NOMO-1 (cell line): ENCODE measurements at regions not wholly inside any gene's neighbourhood (a gene's known extent, or its start where the extent isn't known, plus 50 kb on each side); places are given as distances from the start of the nearest gene placed in this dataset.
A peak's percentile ranks its signal among the peaks of the same experiment; 100 is the strongest.
"Not testable (repeated sequence)": the region's sequence is repeated elsewhere in the genome, so short reads cannot be mapped to it uniquely, and the experiment has no call there.

Experiments
- DNase-seq, 2 experiments: peaks; one replicate each; lab custom pipeline; 2025; ENCODE audit not compliant: unreplicated experiment in 2 of 2; lab: John Stamatoyannopoulos, UW

DNA sequence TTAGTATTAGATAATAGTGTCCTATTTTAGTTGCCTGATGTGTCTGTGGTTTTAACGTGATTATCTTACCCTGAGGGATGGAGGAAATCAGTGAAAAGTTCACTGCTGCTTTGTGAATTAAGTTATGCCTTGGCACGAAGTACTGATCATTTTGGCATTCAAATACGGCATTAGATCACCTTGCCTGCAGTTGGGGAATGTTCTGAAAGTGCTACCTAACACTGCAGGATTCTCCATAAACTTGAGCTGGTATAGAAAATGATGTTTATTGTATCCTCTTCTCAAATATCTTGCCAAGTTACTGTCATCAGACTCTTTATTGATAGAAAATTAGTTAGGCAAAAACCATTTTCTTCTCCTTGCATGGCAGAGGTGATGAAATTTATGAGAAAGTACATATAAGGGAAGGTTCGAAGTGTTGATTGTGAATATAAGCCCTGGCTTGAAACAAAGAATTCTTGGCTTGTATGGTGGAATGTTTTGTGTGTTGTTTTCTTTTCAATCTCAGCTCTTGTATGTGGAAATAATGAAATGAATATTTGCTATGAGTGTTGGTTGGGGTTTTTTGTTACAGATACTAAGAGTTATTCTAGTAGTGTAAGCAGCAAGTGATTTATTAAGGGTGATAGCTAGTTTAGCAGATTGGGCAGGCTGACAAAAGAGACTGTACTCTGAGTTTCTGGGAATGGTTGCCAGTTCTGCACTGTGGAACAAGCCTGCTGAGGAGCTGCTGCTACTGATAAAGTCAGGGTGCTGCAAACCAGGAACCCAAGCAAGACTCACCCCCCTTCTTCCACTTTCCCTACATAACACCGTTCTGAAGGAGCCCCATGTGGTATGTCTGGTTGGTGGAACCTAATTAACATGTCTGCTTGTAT, 448.3 kb downstream of the PCNX1 start:
- no peak for DNase-seq

DNA sequence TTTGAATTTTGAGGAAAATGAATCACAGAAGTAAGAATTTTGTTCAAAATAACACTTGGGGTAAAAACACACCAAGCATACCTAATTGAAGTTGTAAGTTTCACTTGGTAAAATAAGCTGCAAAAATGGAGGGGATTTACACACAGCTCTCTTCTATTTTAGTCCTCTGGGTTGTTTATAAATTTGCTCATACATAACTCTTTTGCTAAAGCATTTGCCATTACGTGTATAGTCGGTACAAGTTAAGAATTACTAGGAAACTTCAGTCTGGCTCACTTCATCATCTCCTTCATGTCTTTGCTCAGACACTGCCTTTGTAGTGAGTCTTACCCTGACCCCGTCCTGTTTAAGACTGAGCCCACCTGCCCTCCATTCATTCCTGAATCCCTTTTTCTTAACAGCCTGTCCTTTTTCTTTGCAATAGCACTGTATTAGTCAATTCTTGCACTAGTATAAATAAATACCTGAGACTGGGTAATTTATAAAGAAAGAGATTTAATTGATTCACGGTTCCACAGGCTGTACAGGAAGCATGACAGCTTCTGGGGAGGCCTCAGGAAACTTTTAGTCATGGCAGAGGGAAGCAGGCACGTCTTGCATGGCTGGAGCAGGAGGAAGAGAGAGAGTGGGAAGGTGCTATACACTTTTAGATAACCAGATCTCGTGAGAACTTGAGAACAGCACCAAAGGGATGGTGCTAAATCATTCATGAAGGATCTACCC, 451.1 kb downstream of the PCNX1 start:
- no peak for DNase-seq

DNA sequence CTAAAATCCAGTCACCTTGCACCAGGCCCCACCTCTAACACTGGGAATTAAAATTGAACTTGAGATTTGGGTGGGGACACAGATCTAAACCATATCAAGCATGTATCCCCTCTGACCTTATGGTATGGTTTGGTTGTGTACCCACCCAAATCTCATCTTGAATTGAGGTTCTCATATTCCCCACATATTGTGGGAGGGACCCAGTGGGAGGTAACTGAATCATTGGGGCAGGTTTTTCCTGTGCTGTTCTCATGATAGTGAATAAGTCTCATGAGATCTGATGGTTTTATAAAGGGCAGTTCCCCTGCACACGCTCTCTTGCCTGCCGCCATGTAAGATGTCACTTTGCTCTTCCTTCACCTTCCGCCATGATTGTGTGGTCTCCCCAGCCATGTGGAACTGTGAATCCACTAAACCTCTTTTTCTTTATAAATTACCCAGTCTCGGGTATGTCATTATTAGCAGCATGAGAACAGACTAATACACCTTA, 451.7 kb downstream of the PCNX1 start:
- DNase-seq = not testable (repeated sequence)

DNA sequence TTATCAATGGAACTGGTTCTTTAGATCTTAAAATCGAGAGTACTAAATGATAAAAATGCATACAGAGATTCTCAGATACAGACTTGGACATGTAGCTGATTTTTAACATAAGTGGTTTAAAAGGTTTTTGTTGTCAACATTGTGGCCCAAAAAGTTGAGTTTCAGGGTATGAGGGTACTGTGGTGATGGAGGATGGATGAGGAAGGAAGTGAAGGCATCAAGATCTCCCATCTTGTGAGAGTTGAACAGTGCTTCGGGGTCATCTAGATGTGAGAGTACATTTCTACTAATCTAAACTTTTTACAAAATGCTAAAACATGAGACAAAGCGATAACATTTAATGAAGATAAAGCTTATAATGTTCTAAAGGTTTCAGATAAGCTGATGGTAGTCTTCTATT, 452.6 kb downstream of the PCNX1 start:
- DNase-seq = no peak

DNA sequence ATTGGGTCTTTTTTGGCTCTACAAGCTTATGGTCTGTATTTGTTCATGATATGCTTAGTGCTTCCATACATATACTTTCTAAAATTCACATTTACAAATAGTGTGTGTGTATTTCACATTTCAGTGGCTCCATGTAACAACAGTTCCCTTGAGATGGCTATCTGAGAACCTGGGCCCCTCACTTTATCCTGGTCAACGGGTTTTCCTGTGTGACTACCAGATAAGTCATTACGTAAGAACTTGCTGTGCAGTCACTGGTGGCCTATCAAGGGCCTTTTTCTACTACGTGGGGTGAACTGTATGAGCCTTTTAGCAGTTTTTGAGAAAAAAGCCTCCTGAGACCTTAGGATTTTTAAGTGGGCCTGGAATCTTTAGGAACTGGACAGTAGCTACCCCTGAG, 454.1 kb downstream of the PCNX1 start:
- DNase-seq = peak; percentile 11 to 17

DNA sequence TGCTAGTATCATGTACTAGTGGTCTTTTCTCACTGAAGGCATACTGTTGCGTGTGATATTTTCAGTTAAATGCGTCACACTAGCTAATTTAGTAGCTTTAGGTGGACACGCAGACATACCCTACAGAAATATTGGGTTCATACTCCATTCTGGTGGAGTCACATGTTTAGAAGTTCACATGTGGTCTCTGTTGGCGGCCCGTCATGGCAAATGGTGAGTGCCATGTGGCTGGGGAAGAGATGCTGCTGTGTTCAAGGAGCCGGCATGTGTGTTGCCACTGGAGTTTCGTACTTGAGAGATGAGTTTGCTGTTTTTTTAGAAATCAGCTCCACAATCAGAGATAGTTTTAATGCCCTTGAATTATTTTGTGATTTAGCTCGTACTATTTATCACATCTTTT, 454.6 kb downstream of the PCNX1 start:
- no peak for DNase-seq

DNA sequence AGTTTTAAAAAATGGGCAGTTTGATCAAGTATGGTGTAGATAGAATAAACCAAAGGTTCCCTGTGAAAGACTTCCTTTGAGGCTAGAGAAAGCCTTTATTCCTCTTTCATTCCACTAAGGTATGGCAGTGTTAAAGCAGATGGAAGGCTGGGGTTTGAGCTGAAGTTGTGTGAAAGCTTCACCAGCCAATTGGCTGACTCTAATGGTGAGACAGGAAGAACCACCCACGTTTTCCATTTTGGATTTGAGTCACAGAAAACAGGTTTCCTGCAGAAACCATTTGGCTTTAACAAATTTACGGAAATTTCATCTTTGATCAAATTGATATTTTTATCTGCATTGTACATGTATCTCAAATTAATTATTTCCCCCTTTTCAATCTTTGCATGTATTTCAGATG, 455.0 kb downstream of the PCNX1 start:
- no peak for DNase-seq

DNA sequence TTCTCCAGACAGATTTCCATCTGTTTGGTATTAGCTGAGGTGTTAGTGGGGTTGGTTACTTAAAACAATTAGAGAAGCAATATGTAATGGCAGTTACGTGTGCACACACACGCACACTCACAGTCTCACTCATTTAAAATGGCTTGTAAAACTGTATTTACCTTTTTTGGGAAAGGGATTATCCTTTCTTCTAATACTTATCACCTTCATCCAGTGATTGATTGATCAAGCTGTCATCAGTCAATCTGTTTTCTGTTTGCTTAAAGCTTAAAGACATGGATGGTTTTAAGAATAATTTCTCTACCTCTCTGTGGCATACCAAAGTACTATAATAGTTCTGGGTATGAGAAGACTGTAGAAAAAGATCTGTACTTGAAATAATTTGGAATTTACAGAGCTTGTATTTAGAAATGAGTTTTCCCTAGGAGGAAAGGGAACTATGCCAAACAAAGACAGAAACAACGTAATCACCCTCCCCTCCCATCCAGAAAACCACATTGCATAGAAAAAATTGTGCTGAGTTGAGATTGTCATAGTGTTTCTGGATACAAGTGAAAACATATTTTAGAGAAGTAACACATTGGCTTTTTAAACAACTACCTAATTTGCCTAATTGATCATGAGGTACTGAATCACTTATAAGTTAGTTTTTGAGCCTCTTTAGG, 455.8 kb downstream of the PCNX1 start:
- peak; percentile 40 to 67 for DNase-seq

DNA sequence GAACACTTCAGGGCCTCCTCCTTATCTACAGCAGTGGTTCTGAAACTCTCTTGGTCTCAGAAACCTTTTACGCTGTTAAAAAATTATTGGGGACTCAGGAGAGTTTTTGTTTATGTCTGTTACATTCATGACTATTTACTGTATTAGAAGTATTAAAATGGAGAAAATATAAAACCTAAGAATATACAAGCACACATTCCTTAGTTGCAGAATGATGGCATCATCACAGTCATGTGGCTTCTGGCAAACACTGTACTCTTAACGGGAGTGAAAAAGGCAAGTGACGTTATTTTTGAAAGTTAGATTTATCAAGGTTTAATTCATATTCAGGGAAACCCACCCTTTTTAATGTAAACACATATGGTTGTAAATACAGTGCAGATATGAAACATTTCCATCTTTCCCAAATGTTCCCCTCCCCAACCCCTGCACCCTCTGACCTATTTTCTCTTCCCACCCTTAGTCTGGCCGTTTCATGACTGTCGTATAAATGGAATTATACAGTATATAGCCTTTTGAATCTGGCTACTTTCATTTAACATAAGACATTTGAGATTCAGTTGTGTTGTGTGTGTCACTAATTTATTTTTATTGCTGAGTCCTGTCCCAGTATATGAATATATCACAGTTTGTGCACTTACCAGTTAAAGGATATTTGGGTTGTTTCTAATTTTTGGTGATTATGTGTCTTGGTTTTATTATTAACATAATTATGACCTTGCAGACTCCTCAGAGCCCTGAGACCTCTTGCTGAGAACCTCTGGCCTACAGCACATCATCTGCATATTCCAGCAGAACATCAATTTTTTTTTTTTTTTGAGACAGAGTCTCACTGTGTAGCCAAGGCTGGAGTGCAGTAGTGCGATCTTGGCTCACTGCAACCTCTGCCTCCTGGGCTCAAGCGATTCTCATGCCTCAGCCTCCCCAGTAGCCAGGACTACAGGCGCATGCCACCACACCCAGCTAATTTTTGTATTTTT, 457.0 kb downstream of the PCNX1 start:
- DNase-seq = no peak

DNA sequence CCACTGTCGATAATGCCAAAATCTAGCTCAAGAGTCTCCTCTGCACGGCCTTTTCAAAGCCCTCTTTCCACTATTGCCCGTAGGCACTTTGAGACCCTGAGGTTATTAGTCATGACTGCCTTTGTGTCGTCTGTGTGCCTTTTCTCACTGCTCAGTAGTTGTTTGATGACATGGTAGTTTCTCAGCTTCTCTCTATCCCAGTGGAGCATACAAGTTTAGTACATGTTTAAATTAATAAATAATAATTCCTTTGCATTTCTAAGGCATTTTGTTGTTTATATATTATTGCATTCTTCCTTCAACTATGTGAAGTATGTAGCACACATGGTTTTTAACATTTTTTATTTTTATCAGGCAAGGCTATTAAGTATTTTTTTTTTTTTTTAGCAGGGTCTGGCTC, 458.1 kb downstream of the PCNX1 start:
- DNase-seq = no peak

DNA sequence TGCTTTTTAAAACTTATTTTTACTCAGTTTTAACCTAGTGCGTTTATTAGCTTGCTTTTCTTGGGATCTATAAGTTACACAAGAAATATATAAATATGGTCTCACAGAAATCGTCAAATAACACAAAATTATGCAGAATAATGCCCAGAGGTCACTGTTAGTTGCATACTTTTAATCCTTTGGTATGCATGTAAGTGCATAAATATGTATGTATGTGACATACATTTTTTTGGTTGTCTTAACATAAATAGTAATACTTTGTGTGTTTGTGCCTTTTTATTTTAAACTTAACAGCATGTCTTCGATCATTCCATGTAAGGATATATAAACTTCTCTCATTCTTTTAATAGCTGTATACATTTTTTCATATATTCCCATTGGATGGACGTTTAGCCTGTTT, 459.6 kb downstream of the PCNX1 start:
- DNase-seq = no peak

DNA sequence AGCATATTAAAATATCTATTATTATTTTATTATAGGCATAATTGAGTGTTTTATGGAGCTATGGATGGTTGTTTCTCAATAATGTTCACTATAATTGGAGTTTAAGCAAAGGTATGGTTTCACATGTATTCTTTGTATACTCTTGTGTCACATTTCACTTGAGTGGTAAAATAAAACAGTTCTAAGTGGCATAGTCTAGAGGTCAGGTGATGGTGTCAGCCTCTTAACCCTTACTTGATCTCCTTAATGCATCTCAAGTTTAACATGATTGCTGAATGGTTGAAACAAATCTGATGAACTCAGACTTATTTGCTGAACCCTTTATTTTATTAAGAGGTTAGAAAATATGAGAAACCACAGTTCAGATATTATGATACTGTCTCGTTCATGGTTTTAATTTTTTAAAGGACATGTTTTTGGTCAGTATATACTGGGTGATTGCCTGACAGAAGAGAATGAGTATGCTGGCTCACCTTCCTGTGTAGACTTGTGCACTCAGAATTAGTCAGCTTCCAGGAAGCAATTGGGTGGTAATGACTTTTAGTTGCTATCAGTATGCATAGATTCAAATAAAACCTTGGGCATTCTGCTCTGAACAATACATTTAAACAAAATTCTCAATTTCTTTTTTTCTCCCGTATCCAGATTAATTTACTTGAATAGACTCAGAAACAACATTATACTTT, 464.6 kb downstream of the PCNX1 start:
- no peak for DNase-seq

DNA sequence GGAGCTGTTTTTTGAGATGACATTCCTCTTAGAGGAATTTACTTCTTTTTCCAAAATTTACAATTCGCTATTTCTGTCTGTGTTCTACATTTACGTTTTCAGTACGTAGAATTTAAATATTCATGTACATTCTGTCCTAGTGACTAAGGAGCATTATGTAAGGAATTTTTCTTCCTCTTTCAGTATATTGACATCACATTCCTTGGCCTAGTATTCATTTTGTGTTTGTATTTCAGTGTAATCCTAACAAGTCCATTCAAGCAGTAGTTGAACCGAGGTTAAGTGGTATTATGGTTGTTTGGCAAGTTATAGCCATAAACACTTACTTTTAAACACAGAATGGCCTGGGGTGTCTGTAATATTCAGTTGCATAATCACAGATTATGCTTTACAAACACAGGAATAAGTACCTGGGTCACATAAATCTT, 465.2 kb downstream of the PCNX1 start:
- peak in 1 of 2 experiments; percentile 5 for DNase-seq

DNA sequence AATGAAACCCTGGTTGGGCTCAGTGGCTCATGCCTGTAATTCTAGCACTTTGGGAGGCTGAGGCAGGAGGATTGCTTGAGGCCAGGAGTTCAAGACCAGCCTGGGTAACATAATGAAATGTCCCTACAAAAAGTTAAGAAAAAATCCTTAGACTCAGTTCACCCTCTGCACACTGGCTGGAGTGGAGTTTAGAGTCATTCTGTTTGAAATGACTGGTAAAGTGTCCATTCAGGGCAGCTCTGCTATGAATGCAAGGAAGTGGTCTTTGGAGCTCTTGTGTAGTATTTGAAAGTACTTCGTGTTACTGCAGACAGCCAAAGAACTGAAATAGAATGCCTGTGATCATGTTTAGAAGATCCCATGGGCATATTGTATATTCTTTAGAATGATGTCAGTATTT, 466.5 kb downstream of the PCNX1 start:
- no peak for DNase-seq

DNA sequence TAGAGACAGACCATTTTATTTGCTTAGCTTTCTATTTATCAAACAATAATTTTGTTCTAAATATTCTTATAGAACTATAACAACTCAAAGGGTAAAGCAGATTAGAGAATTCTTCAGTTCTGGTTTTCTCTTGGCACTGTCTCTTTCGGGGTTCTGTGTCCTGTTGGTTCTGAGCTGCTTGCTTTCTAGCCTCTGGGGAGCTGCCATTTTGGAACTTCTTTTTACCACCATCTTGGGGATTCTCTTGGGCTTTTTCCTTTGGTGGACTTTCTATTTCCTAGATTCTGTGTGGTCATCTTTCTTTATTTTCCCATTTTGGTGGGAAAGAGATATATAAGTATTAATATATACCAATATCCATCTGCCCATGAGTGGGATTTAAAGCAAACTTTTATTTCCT, 467.7 kb downstream of the PCNX1 start:
- no peak for DNase-seq

DNA sequence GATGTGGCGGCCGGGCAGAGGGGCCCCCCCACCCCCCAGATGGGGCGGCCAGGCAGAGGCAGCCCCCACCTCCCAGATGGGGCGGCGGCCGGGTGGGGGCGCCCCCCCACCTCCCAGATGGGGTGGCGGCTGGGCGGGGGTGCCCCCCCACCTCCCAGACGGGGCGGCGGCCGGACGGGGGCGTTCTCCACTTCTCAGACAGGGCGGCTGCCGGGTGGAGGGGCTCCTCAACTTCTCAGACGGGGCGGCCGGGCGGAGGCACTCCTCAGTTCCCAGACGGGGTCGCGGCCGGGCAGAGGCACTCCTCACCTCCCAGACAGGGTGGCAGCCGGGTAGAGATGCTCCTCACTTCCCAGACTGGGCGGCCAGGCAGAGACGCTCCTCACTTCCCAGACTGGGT, 469.8 kb downstream of the PCNX1 start:
- DNase-seq = no peak

DNA sequence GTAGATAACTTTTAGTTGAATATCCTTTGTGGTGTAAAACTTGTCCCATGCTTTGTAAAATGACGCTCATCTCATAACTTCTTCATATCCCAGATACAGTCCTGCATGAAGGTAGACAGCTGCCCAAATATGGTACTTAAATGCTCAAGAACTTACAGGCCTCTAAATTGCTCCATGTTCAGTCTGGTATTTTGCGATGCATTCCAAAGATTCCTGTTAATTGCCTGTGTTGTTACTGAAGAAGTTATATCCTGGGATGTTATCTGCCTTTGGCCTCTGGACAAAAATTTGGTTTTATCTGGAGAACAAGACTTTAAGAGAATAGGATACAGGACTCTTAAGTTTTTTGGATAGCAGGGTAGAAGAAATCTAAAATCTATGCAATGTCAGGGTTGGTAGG, 473.0 kb downstream of the PCNX1 start:
- no peak for DNase-seq

DNA sequence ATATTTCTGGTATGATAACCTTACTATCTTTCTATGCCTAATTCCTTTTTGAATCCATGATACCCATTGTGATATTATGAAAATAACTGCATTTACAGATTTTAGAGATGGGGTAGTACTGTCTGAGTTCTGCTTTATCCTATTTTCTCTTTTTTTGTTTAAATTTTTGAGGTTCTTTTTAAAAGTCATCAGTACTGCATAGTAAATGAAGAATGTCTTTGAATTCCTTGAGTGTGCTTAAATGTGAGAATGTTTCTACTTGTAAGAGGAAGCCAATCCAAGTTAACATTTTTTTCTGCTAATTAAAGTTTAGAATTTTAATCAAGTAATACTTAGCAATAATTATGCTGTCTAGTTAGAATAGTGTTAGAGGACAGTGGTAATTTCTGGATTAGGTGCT, 474.6 kb downstream of the PCNX1 start:
- no peak for DNase-seq

DNA sequence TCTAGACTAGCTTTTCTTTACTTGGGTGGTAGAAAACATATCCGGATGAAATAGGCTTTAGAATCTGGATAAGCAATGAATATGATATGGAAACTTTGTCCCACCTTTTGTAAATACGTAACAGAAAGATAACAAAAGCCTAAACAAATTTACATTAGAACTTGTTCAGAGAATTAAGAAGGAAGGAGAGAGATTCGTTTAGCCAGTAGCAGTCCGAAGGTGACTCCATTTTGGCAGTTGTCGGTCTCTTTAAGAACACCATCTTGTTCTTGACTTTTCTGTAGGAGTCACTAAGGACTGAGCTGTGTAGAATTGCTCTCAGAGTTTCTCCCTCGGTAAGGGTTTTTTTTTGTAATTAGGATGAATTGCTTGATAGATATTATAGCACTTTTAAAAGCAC, 475.1 kb downstream of the PCNX1 start:
- DNase-seq = no peak

DNA sequence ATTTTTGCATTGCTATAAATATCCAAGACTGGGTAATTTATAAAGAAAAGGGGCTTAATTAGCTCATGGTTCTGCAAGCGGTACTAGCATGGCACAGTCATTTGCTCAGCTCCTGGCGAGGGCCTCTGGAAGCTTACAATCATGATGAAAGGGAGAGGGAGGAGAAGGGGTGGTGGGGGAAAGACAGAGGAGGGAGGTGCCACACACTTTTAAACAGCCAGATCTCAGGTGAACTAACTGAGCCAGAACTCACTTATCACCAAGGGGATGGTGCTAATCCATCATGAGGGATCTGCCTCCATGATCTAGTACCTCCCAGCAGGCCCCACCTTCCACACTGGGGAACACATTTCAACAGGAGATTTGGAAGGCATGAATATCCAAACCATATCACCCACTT, 476.3 kb downstream of the PCNX1 start:
- DNase-seq = no peak
